GM23338 (cell line): ENCODE measurements at regions not wholly inside any gene's neighbourhood (a gene's known extent, or its start where the extent isn't known, plus 50 kb on each side); places are given as distances from the start of the nearest gene placed in this dataset.

ENCODE experiments used
- ATAC-seq: fragments of 200-7000 bp; cut with Tn5 transposase; 3 replicates; pipeline ENCODE4 v1.9.1; 2020
- DNase-seq: peaks from one replicate; pipeline ENCODE4 v3.0.0-alpha.2; 2015; ENCODE audit warnings: low spot score
- H2AFZ ChIP-seq: fragments of 200-600 bp; sonication (generic); 2 replicates; pipeline ENCODE4 v1.8.0; 2016; ENCODE audit warnings: antibody characterized with exemption, mild to moderate bottlenecking, moderate library complexity
- H3F3A ChIP-seq: fragments of 200-600 bp; sonication (generic); replicated peaks from 2 replicates; pipeline ENCODE4 v1.8.0; 2017; ENCODE audit warnings: antibody characterized with exemption, mixed run types, low read depth
- H3K27ac ChIP-seq: fragments of 200-600 bp; sonication (generic); 2 replicates; pipeline ENCODE4 v1.6.1; 2016; ENCODE audit warnings: low read depth
- H3K27me3 ChIP-seq: fragments of 200-600 bp; sonication (generic); 2 replicates; pipeline ENCODE4 v1.8.0; 2016; ENCODE audit warnings: mild to moderate bottlenecking, mixed run types, moderate library complexity; ENCODE audit not compliant: insufficient read depth
- H3K36me3 ChIP-seq: fragments of 200-600 bp; sonication (generic); 2 replicates; pipeline ENCODE4 v1.8.0; 2016; ENCODE audit warnings: mild to moderate bottlenecking; ENCODE audit not compliant: insufficient read depth
- H3K4me1 ChIP-seq: fragments of 200-600 bp; sonication (generic); 2 replicates; pipeline ENCODE4 v1.8.0; 2016; ENCODE audit warnings: mild to moderate bottlenecking, moderate library complexity; ENCODE audit not compliant: insufficient read depth
- H3K4me2 ChIP-seq: fragments of 200-600 bp; sonication (generic); 2 replicates; pipeline ENCODE4 v1.7.1; 2017; ENCODE audit warnings: mixed run types
- H3K4me3 ChIP-seq: fragments of 200-600 bp; sonication (generic); 2 replicates; pipeline ENCODE4 v1.6.1; 2016; ENCODE audit warnings: mixed run types
- H3K79me2 ChIP-seq: fragments of 200-600 bp; sonication (generic); replicated peaks from 2 replicates; pipeline ENCODE4 v1.8.0; 2017; ENCODE audit warnings: mild to moderate bottlenecking; ENCODE audit not compliant: insufficient read depth
- H3K9me2 ChIP-seq: fragments of 200-600 bp; sonication (generic); 2 replicates; pipeline ENCODE4 v1.8.0; 2017; ENCODE audit not compliant: insufficient read depth
- H4K20me1 ChIP-seq: fragments of 200-600 bp; sonication (generic); replicated peaks from 2 replicates; pipeline ENCODE4 v1.8.0; 2017; ENCODE audit warnings: mild to moderate bottlenecking; ENCODE audit not compliant: insufficient read depth
- H3K27ac Mint-ChIP-seq: 2 replicates; pipeline ENCODE4 v1.8.0; 2020; ENCODE audit warnings: inconsistent platforms, mild to moderate bottlenecking, moderate library complexity, mixed read lengths
- H3K27me3 Mint-ChIP-seq: 3 replicates; pipeline ENCODE4 v1.8.0; 2022; ENCODE audit warnings: low read depth, mild to moderate bottlenecking, moderate library complexity, mixed read lengths, inconsistent platforms; ENCODE audit not compliant: insufficient read depth, poor library complexity
- H3K36me3 Mint-ChIP-seq: 3 replicates; pipeline ENCODE4 v1.8.0; 2021; ENCODE audit warnings: low read depth, mild to moderate bottlenecking, inconsistent platforms, moderate library complexity, mixed read lengths
- H3K4me1 Mint-ChIP-seq: 3 replicates; pipeline ENCODE4 v1.8.0; 2020; ENCODE audit warnings: mild to moderate bottlenecking, inconsistent platforms, mixed read lengths
- H3K4me3 Mint-ChIP-seq: 3 replicates; pipeline ENCODE4 v1.8.0; 2021; ENCODE audit warnings: moderate library complexity, mild to moderate bottlenecking, inconsistent platforms, mixed read lengths
- H3K9me3 Mint-ChIP-seq: 3 replicates; pipeline ENCODE4 v1.8.0; 2020; ENCODE audit warnings: moderate library complexity, mild to moderate bottlenecking, inconsistent platforms, mixed read lengths
- CREB1 ChIP-seq: fragments of 250-450 bp; sonication (Bioruptor Pico); IDR thresholded peaks from 2 replicates; pipeline ENCODE4 v1.5.0; 2020; ENCODE audit warnings: low read depth, mild to moderate bottlenecking, moderate library complexity
- EZH2 ChIP-seq: fragments of 200-600 bp; sonication (generic); IDR thresholded peaks from one replicate; pipeline ENCODE4 v1.8.0; 2017; ENCODE audit warnings: antibody characterized with exemption, mild to moderate bottlenecking, low read depth; ENCODE audit not compliant: unreplicated experiment
- JUNB ChIP-seq: IDR thresholded peaks from one replicate; pipeline ENCODE4 v1.6.1; 2016; ENCODE audit warnings: antibody characterized with exemption; ENCODE audit not compliant: unreplicated experiment
- NANOG ChIP-seq: IDR thresholded peaks from 2 replicates; pipeline ENCODE4 v1.6.1; 2016; ENCODE audit warnings: antibody characterized with exemption, borderline replicate concordance
- POLR2AphosphoS5 ChIP-seq: IDR thresholded peaks from 2 replicates; pipeline ENCODE4 v1.6.1; 2016; ENCODE audit warnings: antibody characterized with exemption, low read depth
- STAT1 ChIP-seq: IDR thresholded peaks from one replicate; pipeline ENCODE4 v1.6.1; 2016; ENCODE audit warnings: antibody characterized with exemption; ENCODE audit not compliant: unreplicated experiment
- ZNF114 ChIP-seq: fragments of 250-450 bp; sonication (Bioruptor Pico); IDR thresholded peaks from 2 replicates; pipeline ENCODE4 v1.5.0; 2020; ENCODE audit warnings: mild to moderate bottlenecking, moderate library complexity
- ZNF331 ChIP-seq: fragments of 250-450 bp; sonication (Bioruptor Pico); IDR thresholded peaks from 2 replicates; pipeline ENCODE4 v1.5.0; 2020; ENCODE audit warnings: low read depth, mild to moderate bottlenecking, moderate library complexity
- TF ChIP-seq, protein P1 (sequence below), 2 experiments: fragments of 200-600 bp in 1 of 2; sonication (generic) in 1 of 2; conservative IDR thresholded peaks; 2 replicates each; pipeline versions ENCODE4 v1.5.1 to v1.6.1; 2016 to 2017; ENCODE audit warnings: antibody characterized with exemption in 2 of 2, low read depth in 2 of 2, mild to moderate bottlenecking in 2 of 2, moderate library complexity in 1 of 2
- TF ChIP-seq, protein P2 (sequence below): IDR thresholded peaks from 2 replicates; pipeline ENCODE4 v1.6.1; 2016; ENCODE audit warnings: antibody characterized with exemption
- TF ChIP-seq, protein P3 (sequence below): fragments of 250-450 bp; sonication (Bioruptor Pico); IDR thresholded peaks from 2 replicates; pipeline ENCODE4 v1.5.0; 2020; ENCODE audit warnings: mild to moderate bottlenecking, moderate library complexity

DNA sequence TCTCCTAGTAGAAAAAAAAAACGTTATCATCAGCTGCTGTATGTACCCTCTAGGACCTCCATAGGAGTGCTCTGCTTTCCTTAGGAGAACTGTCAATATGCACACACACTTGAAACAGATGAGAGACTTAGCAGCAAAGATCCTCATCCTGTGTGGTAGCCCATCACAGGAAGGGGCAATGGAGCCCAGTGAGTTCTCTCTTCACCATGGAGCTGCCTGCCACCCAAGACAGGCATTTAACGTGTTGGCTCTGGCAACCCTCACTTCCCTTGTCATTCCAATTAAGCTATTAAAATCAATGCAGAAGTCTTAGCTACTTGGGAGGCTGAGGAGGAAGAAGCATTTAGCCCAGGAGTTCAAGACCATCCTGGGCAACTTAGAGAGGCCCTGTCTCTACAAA, 64.8 kb upstream of the PLEKHA5 start:
- Mint-ChIP-seq H3K4me3 (no peak overlapping the region), H3K36me3 (no peaks in the 10 kb centered on the region), H3K27me3 (no peaks in the 10 kb centered on the region), H3K4me1 (peaks cover 25% of the 10 kb centered on the region), H3K27ac (no peak overlapping the region), H3K9me3 (no peaks in the 10 kb centered on the region)
- no peaks in the 10 kb centered on the region for H3K27me3 ChIP-seq
- no peaks in the 10 kb centered on the region for H3F3A ChIP-seq
- H2AFZ ChIP-seq = no peak overlapping the region
- no peaks in the 10 kb centered on the region for H4K20me1 ChIP-seq
- no peaks in the 10 kb centered on the region for H3K9me2 ChIP-seq
- no peaks in the 10 kb centered on the region for H3K79me2 ChIP-seq
- no peak overlapping the region for H3K27ac ChIP-seq
- DNase-seq (no peak), ATAC-seq (peak; percentile 59)
- no peaks in the 10 kb centered on the region for H3K36me3 ChIP-seq
- TF ChIP-seq POLR2AphosphoS5 (no peak), NANOG (0 out of 2 replicates have a peak, but pooled peaks have one; percentile 34)
- H3K4me3 ChIP-seq = no peak overlapping the region
- H3K4me2 ChIP-seq = no peak overlapping the region
- peaks cover 24% of the 10 kb centered on the region for H3K4me1 ChIP-seq

DNA sequence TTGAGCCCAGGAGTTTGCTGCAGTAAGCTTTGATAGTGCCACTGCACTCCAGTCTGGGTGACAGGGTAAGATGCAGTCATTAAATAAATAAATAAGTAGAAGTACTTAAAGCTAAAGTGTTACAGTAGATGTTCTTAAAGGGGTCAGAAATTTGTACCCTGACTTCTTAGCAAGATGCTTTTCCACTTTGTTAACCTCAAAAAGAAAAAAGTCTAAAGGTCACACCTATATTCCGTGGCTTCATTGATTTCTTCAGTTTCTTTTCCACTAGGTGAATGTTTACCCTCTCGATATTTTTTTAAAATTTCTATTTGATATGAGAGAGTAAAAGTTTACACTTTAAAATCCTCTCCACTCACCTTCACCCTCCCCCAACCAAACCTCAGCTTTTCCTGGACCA, 64.3 kb upstream of the PLEKHA5 start:
- no peaks in the 10 kb centered on the region for H3F3A ChIP-seq
- H4K20me1 ChIP-seq = no peaks in the 10 kb centered on the region
- Mint-ChIP-seq H3K4me1 (peaks cover 25% of the 10 kb centered on the region), H3K36me3 (no peaks in the 10 kb centered on the region), H3K9me3 (no peaks in the 10 kb centered on the region), H3K27me3 (no peaks in the 10 kb centered on the region), H3K4me3 (no peak overlapping the region), H3K27ac (peak overlapping the region; percentile 4; the same call in 1 of the 2 replicates)
- DNase-seq (no peak), ATAC-seq (no peak)
- H3K4me3 ChIP-seq = no peak overlapping the region
- H3K4me2 ChIP-seq = no peak overlapping the region
- no peak overlapping the region for H3K27ac ChIP-seq
- H3K79me2 ChIP-seq = no peaks in the 10 kb centered on the region
- peaks cover 24% of the 10 kb centered on the region for H3K4me1 ChIP-seq
- no peaks in the 10 kb centered on the region for H3K9me2 ChIP-seq
- no peaks in the 10 kb centered on the region for H3K27me3 ChIP-seq
- no peak overlapping the region for H2AFZ ChIP-seq
- H3K36me3 ChIP-seq = no peaks in the 10 kb centered on the region
- TF ChIP-seq, protein P1, sequence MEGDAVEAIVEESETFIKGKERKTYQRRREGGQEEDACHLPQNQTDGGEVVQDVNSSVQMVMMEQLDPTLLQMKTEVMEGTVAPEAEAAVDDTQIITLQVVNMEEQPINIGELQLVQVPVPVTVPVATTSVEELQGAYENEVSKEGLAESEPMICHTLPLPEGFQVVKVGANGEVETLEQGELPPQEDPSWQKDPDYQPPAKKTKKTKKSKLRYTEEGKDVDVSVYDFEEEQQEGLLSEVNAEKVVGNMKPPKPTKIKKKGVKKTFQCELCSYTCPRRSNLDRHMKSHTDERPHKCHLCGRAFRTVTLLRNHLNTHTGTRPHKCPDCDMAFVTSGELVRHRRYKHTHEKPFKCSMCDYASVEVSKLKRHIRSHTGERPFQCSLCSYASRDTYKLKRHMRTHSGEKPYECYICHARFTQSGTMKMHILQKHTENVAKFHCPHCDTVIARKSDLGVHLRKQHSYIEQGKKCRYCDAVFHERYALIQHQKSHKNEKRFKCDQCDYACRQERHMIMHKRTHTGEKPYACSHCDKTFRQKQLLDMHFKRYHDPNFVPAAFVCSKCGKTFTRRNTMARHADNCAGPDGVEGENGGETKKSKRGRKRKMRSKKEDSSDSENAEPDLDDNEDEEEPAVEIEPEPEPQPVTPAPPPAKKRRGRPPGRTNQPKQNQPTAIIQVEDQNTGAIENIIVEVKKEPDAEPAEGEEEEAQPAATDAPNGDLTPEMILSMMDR (conservative IDR thresholded peaks at IDR 0.05; ENCODE audit: low read depth in 2 of 2) = no peak
- TF ChIP-seq ZNF114 (CRISPR knock-in tag) (no peak), ZNF331 (no peak), STAT1 (no peak), CREB1 (CRISPR knock-in tag) (no peak), JUNB (no peak), EZH2 (no peak)
- TF ChIP-seq, protein P2, sequence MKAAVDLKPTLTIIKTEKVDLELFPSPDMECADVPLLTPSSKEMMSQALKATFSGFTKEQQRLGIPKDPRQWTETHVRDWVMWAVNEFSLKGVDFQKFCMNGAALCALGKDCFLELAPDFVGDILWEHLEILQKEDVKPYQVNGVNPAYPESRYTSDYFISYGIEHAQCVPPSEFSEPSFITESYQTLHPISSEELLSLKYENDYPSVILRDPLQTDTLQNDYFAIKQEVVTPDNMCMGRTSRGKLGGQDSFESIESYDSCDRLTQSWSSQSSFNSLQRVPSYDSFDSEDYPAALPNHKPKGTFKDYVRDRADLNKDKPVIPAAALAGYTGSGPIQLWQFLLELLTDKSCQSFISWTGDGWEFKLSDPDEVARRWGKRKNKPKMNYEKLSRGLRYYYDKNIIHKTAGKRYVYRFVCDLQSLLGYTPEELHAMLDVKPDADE = no peak
- TF ChIP-seq, protein P3, sequence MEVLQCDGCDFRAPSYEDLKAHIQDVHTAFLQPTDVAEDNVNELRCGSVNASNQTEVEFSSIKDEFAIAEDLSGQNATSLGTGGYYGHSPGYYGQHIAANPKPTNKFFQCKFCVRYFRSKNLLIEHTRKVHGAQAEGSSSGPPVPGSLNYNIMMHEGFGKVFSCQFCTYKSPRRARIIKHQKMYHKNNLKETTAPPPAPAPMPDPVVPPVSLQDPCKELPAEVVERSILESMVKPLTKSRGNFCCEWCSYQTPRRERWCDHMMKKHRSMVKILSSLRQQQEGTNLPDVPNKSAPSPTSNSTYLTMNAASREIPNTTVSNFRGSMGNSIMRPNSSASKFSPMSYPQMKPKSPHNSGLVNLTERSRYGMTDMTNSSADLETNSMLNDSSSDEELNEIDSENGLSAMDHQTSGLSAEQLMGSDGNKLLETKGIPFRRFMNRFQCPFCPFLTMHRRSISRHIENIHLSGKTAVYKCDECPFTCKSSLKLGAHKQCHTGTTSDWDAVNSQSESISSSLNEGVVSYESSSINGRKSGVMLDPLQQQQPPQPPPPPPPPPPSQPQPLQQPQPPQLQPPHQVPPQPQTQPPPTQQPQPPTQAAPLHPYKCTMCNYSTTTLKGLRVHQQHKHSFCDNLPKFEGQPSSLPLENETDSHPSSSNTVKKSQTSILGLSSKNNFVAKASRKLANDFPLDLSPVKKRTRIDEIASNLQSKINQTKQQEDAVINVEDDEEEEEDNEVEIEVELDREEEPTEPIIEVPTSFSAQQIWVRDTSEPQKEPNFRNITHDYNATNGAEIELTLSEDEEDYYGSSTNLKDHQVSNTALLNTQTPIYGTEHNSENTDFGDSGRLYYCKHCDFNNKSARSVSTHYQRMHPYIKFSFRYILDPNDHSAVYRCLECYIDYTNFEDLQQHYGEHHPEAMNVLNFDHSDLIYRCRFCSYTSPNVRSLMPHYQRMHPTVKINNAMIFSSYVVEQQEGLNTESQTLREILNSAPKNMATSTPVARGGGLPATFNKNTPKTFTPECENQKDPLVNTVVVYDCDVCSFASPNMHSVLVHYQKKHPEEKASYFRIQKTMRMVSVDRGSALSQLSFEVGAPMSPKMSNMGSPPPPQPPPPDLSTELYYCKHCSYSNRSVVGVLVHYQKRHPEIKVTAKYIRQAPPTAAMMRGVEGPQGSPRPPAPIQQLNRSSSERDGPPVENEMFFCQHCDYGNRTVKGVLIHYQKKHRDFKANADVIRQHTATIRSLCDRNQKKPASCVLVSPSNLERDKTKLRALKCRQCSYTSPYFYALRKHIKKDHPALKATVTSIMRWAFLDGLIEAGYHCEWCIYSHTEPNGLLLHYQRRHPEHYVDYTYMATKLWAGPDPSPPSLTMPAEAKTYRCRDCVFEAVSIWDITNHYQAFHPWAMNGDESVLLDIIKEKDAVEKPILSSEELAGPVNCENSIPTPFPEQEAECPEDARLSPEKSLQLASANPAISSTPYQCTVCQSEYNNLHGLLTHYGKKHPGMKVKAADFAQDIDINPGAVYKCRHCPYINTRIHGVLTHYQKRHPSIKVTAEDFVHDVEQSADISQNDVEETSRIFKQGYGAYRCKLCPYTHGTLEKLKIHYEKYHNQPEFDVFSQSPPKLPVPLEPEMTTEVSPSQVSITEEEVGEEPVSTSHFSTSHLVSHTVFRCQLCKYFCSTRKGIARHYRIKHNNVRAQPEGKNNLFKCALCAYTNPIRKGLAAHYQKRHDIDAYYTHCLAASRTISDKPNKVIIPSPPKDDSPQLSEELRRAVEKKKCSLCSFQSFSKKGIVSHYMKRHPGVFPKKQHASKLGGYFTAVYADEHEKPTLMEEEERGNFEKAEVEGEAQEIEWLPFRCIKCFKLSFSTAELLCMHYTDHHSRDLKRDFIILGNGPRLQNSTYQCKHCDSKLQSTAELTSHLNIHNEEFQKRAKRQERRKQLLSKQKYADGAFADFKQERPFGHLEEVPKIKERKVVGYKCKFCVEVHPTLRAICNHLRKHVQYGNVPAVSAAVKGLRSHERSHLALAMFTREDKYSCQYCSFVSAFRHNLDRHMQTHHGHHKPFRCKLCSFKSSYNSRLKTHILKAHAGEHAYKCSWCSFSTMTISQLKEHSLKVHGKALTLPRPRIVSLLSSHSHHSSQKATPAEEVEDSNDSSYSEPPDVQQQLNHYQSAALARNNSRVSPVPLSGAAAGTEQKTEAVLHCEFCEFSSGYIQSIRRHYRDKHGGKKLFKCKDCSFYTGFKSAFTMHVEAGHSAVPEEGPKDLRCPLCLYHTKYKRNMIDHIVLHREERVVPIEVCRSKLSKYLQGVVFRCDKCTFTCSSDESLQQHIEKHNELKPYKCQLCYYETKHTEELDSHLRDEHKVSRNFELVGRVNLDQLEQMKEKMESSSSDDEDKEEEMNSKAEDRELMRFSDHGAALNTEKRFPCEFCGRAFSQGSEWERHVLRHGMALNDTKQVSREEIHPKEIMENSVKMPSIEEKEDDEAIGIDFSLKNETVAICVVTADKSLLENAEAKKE (CRISPR knock-in tag) = no peak
